Upper lobe of left lung (tissue), 6 donors: ENCODE measurements at regions not wholly inside any gene's neighbourhood (a gene's known extent, or its start where the extent isn't known, plus 50 kb on each side); places are given as distances from the start of the nearest gene placed in this dataset.

ENCODE experiments used
- ATAC-seq, 2 donors: fragments of 200-7000 bp; cut with Tn5 transposase; one replicate each; pipeline ENCODE4 v1.9.1; 2022; ENCODE audit warnings: mild to moderate bottlenecking in 2 of 2, moderate library complexity in 2 of 2; ENCODE audit not compliant: low FRiP score in 2 of 2
- DNase-seq, 2 donors: peaks; one replicate each; pipeline ENCODE4 v3.0.0-alpha.2; 2019 to 2020
- H3K27ac ChIP-seq, 4 donors: fragments of 200-600 bp; sonication (generic); one replicate each; pipeline ENCODE4 v1.5.1; 2016 to 2019
- H3K27me3 ChIP-seq, 4 donors: fragments of 200-600 bp; sonication (generic); one replicate each; pipeline ENCODE4 v1.5.1; 2017 to 2019
- H3K36me3 ChIP-seq, 4 donors: fragments of 200-600 bp; sonication (generic); one replicate each; pipeline ENCODE4 v1.5.1; 2016 to 2019
- H3K4me1 ChIP-seq, 4 donors: fragments of 200-600 bp; sonication (generic); one replicate each; pipeline ENCODE4 v1.5.1; 2018 to 2019
- H3K4me3 ChIP-seq, 4 donors: fragments of 200-600 bp; sonication (generic); one replicate each; pipeline ENCODE4 v1.5.1; 2017 to 2019; ENCODE audit warnings: mild to moderate bottlenecking in 2 of 4, moderate library complexity in 1 of 4
- H3K9me3 ChIP-seq, 4 donors: fragments of 200-600 bp; sonication (generic); one replicate each; pipeline ENCODE4 v1.5.1; 2018 to 2019
- EP300 ChIP-seq, 4 donors: sonication (generic); formaldehyde crosslinking; IDR thresholded peaks; one replicate each; pipeline ENCODE4 v1.5.1; 2017; ENCODE audit warnings: antibody characterized with exemption in 4 of 4, control low read depth in 2 of 4
- POLR2A ChIP-seq, 4 donors: fragments of 450-650 bp; IDR thresholded peaks; one replicate each; pipeline ENCODE4 v1.5.1; 2016 to 2017; ENCODE audit warnings: antibody characterized with exemption in 4 of 4, mild to moderate bottlenecking in 2 of 4
- POLR2AphosphoS5 ChIP-seq, 2 donors: sonication (generic); formaldehyde crosslinking; IDR thresholded peaks; one replicate each; pipeline ENCODE4 v1.5.1; 2017; ENCODE audit warnings: antibody characterized with exemption in 2 of 2
- WGBS, 2 donors: methylation state at CpG; one replicate each; pipeline ENCODE4 v1.1.5; 2017 to 2018; 5-methylcytosine and 5-hydroxymethylcytosine counted together
- TF ChIP-seq, protein P1 (sequence below), 6 experiments: fragments of 450-650 bp in 4 of 6; fragments of 200-600 bp in 2 of 6; sonication (generic) in 2 of 6; IDR thresholded peaks; one replicate each; pipeline ENCODE4 v1.5.1; 2016 to 2019; ENCODE audit warnings: antibody characterized with exemption in 6 of 6
- donor health status: DM: no; HTN: no; CAD: no; lungs with moderate emphysema.
- donor health status: DM: no; HTN: yes; CAD: no; lungs with severe emphysema.

DNA sequence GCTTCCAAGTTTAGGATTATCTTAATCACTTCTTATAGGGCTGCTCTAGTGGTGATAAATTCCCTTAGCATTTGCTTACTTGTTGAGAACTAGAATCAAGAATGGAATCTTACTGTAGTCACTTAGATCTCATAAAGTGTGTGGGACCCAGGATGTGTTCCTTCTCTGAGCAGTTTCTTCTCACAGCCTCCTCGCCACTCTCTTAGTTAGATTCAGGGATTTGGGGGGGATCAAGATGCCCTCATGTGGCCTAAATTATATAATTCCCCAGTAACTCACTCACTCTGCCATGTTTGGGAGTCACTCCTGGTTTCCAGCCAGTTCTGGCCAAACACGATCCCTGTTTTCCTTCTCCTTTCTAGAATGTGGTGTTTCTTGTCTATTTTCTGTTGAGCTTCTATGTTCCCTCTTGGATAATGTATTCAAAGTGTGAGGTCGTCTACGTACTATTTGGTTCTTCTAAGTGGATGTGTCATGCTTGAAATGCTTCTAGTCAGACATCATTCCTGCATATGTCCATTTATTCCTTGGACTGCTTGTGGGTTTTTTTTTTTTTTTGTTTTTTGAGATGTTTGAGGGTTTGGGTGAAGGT is 414.9 kb upstream of the SYT4 start:
- Histone ChIP-seq H3K9me3 (no peaks in the 10 kb centered on the region), H3K27me3 (no peaks in the 10 kb centered on the region), H3K4me1 (no peaks in the 10 kb centered on the region), H3K36me3 (no peaks in the 10 kb centered on the region), H3K4me3 (no peak overlapping the region), H3K27ac (no peak overlapping the region)
- no peak for ATAC-seq
- TF ChIP-seq POLR2A (IDR thresholded peaks at IDR 0.05) (no peak), POLR2AphosphoS5 (IDR thresholded peaks at IDR 0.05) (no peak), EP300 (IDR thresholded peaks at IDR 0.05) (no peak)
- TF ChIP-seq, protein P1, sequence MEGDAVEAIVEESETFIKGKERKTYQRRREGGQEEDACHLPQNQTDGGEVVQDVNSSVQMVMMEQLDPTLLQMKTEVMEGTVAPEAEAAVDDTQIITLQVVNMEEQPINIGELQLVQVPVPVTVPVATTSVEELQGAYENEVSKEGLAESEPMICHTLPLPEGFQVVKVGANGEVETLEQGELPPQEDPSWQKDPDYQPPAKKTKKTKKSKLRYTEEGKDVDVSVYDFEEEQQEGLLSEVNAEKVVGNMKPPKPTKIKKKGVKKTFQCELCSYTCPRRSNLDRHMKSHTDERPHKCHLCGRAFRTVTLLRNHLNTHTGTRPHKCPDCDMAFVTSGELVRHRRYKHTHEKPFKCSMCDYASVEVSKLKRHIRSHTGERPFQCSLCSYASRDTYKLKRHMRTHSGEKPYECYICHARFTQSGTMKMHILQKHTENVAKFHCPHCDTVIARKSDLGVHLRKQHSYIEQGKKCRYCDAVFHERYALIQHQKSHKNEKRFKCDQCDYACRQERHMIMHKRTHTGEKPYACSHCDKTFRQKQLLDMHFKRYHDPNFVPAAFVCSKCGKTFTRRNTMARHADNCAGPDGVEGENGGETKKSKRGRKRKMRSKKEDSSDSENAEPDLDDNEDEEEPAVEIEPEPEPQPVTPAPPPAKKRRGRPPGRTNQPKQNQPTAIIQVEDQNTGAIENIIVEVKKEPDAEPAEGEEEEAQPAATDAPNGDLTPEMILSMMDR (IDR thresholded peaks at IDR 0.05) = no peak
- WGBS, 2 donors = 93 to 96% methylated on average over 4 of the region's 4 CpGs
- no peak for DNase-seq

DNA sequence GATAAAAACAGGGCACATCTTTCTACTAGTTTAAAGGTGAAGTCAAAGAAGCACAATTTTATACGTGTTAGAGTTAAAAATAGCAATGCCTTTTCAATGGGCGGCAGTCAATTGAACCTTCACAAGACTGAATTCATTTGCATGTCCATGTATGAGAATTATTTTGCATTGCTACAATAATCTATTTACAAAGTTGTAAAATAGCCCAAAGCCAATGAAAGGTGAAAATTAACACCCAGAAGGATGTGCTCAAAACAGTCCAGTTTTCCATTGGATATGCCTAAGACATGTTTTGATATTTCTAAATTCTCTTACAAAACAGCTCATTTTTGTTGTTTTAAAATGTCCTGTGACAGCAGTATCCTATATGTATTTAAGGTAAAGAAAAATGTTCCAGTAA is 425.1 kb upstream of the SYT4 start:
- Histone ChIP-seq H3K4me1 (no peaks in the 10 kb centered on the region), H3K27ac (no peak overlapping the region), H3K27me3 (no peaks in the 10 kb centered on the region), H3K36me3 (no peaks in the 10 kb centered on the region), H3K9me3 (no peaks in the 10 kb centered on the region), H3K4me3 (no peak overlapping the region)
- no peak for DNase-seq
- no peak for ATAC-seq
- 83 to 89% methylated on average over 2 of the region's 2 CpGs for WGBS, 2 donors
- TF ChIP-seq EP300 (IDR thresholded peaks at IDR 0.05) = no peak
- no peak for TF ChIP-seq POLR2AphosphoS5 (IDR thresholded peaks at IDR 0.05)
- TF ChIP-seq POLR2A (IDR thresholded peaks at IDR 0.05) = no peak
- TF ChIP-seq, protein P1 (IDR thresholded peaks at IDR 0.05) = no peak

DNA sequence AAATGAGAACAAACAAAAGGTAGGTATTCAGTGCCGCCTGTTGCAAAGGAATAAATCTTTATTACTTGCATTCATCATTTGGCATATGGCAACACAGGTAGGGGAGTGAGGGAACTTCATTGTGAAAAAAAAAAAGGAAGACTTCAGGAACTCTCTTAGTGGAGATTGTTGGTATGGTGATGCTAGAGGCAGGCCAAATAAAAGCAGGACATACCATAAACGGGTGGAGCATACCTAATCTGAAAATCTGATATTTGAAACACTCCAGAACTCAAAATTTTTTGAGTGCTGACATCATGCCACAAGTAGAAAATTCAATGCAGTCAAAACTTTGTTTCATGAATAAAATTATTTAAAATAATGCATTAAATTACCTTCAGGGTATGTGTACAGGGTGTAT is 425.8 kb upstream of the SYT4 start:
- no peak for DNase-seq
- WGBS, 2 donors = 69 to 74% methylated on average over 2 of the region's 2 CpGs
- Histone ChIP-seq H3K9me3 (no peaks in the 10 kb centered on the region), H3K4me1 (no peaks in the 10 kb centered on the region), H3K27ac (no peak overlapping the region), H3K4me3 (no peak overlapping the region), H3K27me3 (no peaks in the 10 kb centered on the region), H3K36me3 (no peaks in the 10 kb centered on the region)
- ATAC-seq = no peak
- TF ChIP-seq POLR2AphosphoS5 (IDR thresholded peaks at IDR 0.05) (no peak), POLR2A (IDR thresholded peaks at IDR 0.05) (no peak), EP300 (IDR thresholded peaks at IDR 0.05) (no peak)
- TF ChIP-seq, protein P1 (IDR thresholded peaks at IDR 0.05) = no peak

DNA sequence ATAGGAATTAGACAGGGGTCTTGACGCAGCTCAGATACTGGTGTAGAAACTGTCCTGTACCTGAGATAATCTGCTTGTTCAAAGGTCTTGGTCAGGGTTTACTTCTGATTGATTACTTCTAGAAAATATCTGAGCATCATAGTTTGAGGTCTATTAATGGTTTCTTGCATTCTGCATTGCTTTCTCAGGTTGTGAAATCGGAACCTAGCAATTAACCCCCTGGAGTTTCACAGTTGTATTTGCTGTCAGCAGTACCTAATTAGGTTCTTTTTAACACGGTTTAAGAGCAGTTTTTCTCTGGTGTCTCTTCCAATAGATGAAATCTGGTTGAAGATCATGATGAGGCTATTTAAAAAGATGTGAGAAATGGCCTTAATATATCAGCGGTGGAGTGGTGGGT is 428.6 kb upstream of the SYT4 start:
- Histone ChIP-seq H3K4me3 (no peak overlapping the region), H3K4me1 (no peaks in the 10 kb centered on the region), H3K36me3 (no peaks in the 10 kb centered on the region), H3K27ac (no peak overlapping the region), H3K9me3 (no peaks in the 10 kb centered on the region), H3K27me3 (no peaks in the 10 kb centered on the region)
- TF ChIP-seq POLR2AphosphoS5 (IDR thresholded peaks at IDR 0.05) = no peak
- TF ChIP-seq, protein P1 (IDR thresholded peaks at IDR 0.05) = no peak
- TF ChIP-seq POLR2A (IDR thresholded peaks at IDR 0.05) = no peak
- no peak for TF ChIP-seq EP300 (IDR thresholded peaks at IDR 0.05)
- 65 to 70% methylated on average over 4 of the region's 4 CpGs for WGBS, 2 donors
- no peak for DNase-seq
- no peak for ATAC-seq

DNA sequence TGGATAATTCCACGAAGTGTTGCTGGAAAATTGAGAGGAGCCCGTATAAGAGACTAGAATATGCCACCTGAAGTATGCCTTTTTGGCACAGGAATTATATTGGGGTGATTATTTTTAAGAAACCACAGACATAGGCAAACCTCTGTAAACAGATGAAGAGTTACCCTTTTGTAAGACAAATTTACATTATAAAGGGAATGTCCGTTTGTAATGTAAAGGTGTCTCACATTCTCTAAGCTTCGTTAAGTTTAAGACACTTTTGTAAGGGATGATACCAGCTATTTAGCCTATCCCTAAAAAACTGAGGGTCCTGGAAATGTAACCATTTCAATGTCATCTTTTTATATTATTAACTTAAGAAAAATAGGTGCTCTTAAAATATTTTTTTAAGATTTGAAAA is 432.8 kb upstream of the SYT4 start:
- Histone ChIP-seq H3K9me3 (no peaks in the 10 kb centered on the region), H3K4me3 (no peak overlapping the region), H3K27me3 (no peaks in the 10 kb centered on the region), H3K4me1 (no peaks in the 10 kb centered on the region), H3K27ac (no peak overlapping the region), H3K36me3 (no peaks in the 10 kb centered on the region)
- ATAC-seq = no peak
- DNase-seq = no peak
- TF ChIP-seq, protein P1 (IDR thresholded peaks at IDR 0.05) = no peak
- TF ChIP-seq EP300 (IDR thresholded peaks at IDR 0.05) = no peak
- no peak for TF ChIP-seq POLR2A (IDR thresholded peaks at IDR 0.05)
- no peak for TF ChIP-seq POLR2AphosphoS5 (IDR thresholded peaks at IDR 0.05)
- 78 to 84% methylated on average over 4 of the region's 4 CpGs for WGBS, 2 donors
